B cell (primary cell): ENCODE measurements at regions not wholly inside any gene's neighbourhood (a gene's known extent, or its start where the extent isn't known, plus 50 kb on each side); places are given as distances from the start of the nearest gene placed in this dataset.

Experiments used
- ATAC-seq: fragments of 200-7000 bp; cut with Tn5 transposase; one replicate; pipeline ENCODE4 v1.10.0; 2021; ENCODE audit warnings: low read depth, mild to moderate bottlenecking, moderate number of reproducible peaks, moderate library complexity
- CTCF ChIA-PET: fragments of 350-600 bp; sonication (Branson Sonifier 250); formaldehyde crosslinking; loops from one replicate; lab custom pipeline; 2021; ENCODE audit warnings: antibody characterized with exemption, inconsistent platforms; lab: Charles Lee
- POLR2A ChIA-PET: fragments of 350-600 bp; sonication (Branson Sonifier 250); formaldehyde crosslinking; loops from one replicate; lab custom pipeline; 2021; ENCODE audit warnings: antibody characterized with exemption; lab: Charles Lee
- DNase-seq: peaks from one replicate; pipeline ENCODE4 v3.0.0; 2013
- H2AFZ ChIP-seq: 2 replicates; pipeline ENCODE4 v1.6.1; 2012; ENCODE audit warnings: mild to moderate bottlenecking, low read depth, low read length; ENCODE audit not compliant: insufficient read depth, poor library complexity, severe bottlenecking
- H3K27ac ChIP-seq, 2 donors: 1 replicate in 1 of 2; 2 replicates in 1 of 2; pipeline ENCODE4 v1.5.1; 2012 to 2013; ENCODE audit warnings: low read length in 2 of 2, mild to moderate bottlenecking in 2 of 2, moderate library complexity in 1 of 2
- H3K27me3 ChIP-seq, 4 experiments: fragments of 200-600 bp in 1 of 4; sonication (generic) in 1 of 4; replicated peaks in 1 of 4; 1 replicate in 2 of 4; 2 replicates in 2 of 4; pipeline versions ENCODE4 v1.6.1 to v1.7.0; 2013 to 2016; ENCODE audit warnings: low read length in 3 of 4, mild to moderate bottlenecking in 2 of 4, mixed read lengths in 1 of 4, moderate library complexity in 1 of 4; ENCODE audit not compliant: insufficient read depth in 4 of 4, control insufficient read depth in 3 of 4; ENCODE audit errors: control extremely low read depth in 1 of 4
- H3K36me3 ChIP-seq, 2 experiments: replicated peaks in 1 of 2; 1 replicate in 1 of 2; 2 replicates in 1 of 2; pipeline versions ENCODE4 v1.6.1 to v1.7.1; 2013; ENCODE audit warnings: low read length in 1 of 2; ENCODE audit not compliant: insufficient read depth in 2 of 2, control insufficient read depth in 1 of 2; ENCODE audit errors: control extremely low read depth in 1 of 2, extremely low read depth in 1 of 2
- H3K4me1 ChIP-seq, 2 donors: fragments of 200-600 bp in 1 of 2; sonication (generic) in 1 of 2; 1 replicate in 1 of 2; 2 replicates in 1 of 2; pipeline versions ENCODE4 v1.5.1 to v1.6.1; 2013 to 2017; ENCODE audit warnings: low read length in 2 of 2; ENCODE audit not compliant: control insufficient read depth in 2 of 2, insufficient read depth in 2 of 2
- H3K4me2 ChIP-seq: replicated peaks from 2 replicates; pipeline ENCODE3; 2012; ENCODE audit warnings: mild to moderate bottlenecking, low read depth, low read length; ENCODE audit not compliant: poor library complexity, severe bottlenecking
- H3K4me3 ChIP-seq, 5 experiments: fragments of 200-600 bp in 1 of 5; sonication (generic) in 1 of 5; 1 replicate in 3 of 5; 2 replicates in 2 of 5; pipeline versions ENCODE4 v1.5.1 to v1.7.0; 2011 to 2016; ENCODE audit warnings: low read length in 4 of 5, mild to moderate bottlenecking in 4 of 5, low read depth in 2 of 5, control low read depth in 1 of 5, moderate library complexity in 1 of 5; ENCODE audit not compliant: insufficient read depth in 1 of 5; ENCODE audit errors: control extremely low read depth in 1 of 5, extremely low read depth in 1 of 5
- H3K79me2 ChIP-seq: fragments of 200-600 bp; sonication (generic); one replicate; pipeline ENCODE4 v1.6.0; 2016; ENCODE audit warnings: low read length; ENCODE audit not compliant: control insufficient read depth, insufficient read depth
- H3K9ac ChIP-seq: fragments of 200-600 bp; sonication (generic); 2 replicates; pipeline ENCODE4 v1.6.1; 2017; ENCODE audit warnings: mild to moderate bottlenecking, low read length, moderate library complexity
- H3K9me3 ChIP-seq, 3 donors: one replicate each; pipeline versions ENCODE4 v1.6.1 to v1.7.1; 2013; ENCODE audit warnings: low read length in 2 of 3; ENCODE audit not compliant: control insufficient read depth in 2 of 3, insufficient read depth in 1 of 3; ENCODE audit errors: control extremely low read depth in 1 of 3
- H4K20me1 ChIP-seq: 2 replicates; pipeline ENCODE4 v1.6.0; 2012; ENCODE audit warnings: mild to moderate bottlenecking, low read length; ENCODE audit not compliant: insufficient read depth, control insufficient read depth, poor library complexity, severe bottlenecking
- H3K27ac Mint-ChIP-seq: one replicate; pipeline ENCODE4 v1.8.0; 2021; ENCODE audit warnings: mixed read lengths
- H3K27me3 Mint-ChIP-seq: one replicate; pipeline ENCODE4 v1.8.0; 2021; ENCODE audit warnings: mixed read lengths
- H3K4me1 Mint-ChIP-seq: one replicate; pipeline ENCODE4 v1.8.0; 2021; ENCODE audit warnings: mixed read lengths
- H3K4me3 Mint-ChIP-seq: one replicate; pipeline ENCODE4 v1.8.0; 2021; ENCODE audit warnings: mixed read lengths
- H3K9me3 Mint-ChIP-seq: one replicate; pipeline ENCODE4 v1.8.0; 2022; ENCODE audit warnings: mixed read lengths; ENCODE audit not compliant: insufficient read depth
- EZH2 ChIP-seq: IDR thresholded peaks from 2 replicates; pipeline ENCODE4 v1.6.1; 2012; ENCODE audit warnings: borderline replicate concordance, low read depth, mild to moderate bottlenecking, moderate library complexity, low read length; ENCODE audit not compliant: insufficient read depth, poor library complexity, severe bottlenecking
- WGBS: methylation state at CpG from one replicate; pipeline ENCODE4 v1.1.5; 2013; ENCODE audit warnings: missing lambda C conversion rate; ENCODE audit not compliant: insufficient coverage; 5-methylcytosine and 5-hydroxymethylcytosine counted together
- intact Hi-C: fragments of 100-400 bp; cut with micrococcal nuclease; formaldehyde crosslinking; loops from one replicate; pipeline ENCODE4 v1.10.0; 2022
- TF ChIP-seq, protein P1 (sequence below): fragments of 200-600 bp; IDR thresholded peaks from one replicate; pipeline ENCODE4 v1.8.0; 2022; ENCODE audit warnings: antibody characterized with exemption, mild to moderate bottlenecking

- H3K9me3 ChIP-seq, result no peaks in the 10 kb centered on the region
- no peak overlapping the region for H3K4me3 ChIP-seq
- DNase-seq (no peak), ATAC-seq (no peak)
- Mint-ChIP-seq H3K4me3 (no peak overlapping the region), H3K9me3 (no peaks in the 10 kb centered on the region), H3K27ac (no peak overlapping the region), H3K4me1 (no peaks in the 10 kb centered on the region), H3K27me3 (peaks cover 9% of the 10 kb centered on the region)
- H3K9ac ChIP-seq, result no peak overlapping the region
- ChIA-PET CTCF (no interaction called here), POLR2A (no interaction called here)
- no peak overlapping the region for H3K27ac ChIP-seq
- no peak for TF ChIP-seq EZH2
- TF ChIP-seq, protein P1, sequence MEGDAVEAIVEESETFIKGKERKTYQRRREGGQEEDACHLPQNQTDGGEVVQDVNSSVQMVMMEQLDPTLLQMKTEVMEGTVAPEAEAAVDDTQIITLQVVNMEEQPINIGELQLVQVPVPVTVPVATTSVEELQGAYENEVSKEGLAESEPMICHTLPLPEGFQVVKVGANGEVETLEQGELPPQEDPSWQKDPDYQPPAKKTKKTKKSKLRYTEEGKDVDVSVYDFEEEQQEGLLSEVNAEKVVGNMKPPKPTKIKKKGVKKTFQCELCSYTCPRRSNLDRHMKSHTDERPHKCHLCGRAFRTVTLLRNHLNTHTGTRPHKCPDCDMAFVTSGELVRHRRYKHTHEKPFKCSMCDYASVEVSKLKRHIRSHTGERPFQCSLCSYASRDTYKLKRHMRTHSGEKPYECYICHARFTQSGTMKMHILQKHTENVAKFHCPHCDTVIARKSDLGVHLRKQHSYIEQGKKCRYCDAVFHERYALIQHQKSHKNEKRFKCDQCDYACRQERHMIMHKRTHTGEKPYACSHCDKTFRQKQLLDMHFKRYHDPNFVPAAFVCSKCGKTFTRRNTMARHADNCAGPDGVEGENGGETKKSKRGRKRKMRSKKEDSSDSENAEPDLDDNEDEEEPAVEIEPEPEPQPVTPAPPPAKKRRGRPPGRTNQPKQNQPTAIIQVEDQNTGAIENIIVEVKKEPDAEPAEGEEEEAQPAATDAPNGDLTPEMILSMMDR, result no peak
- H2AFZ ChIP-seq, result no peak overlapping the region
- 53% methylated on average over 2 of the region's 5 CpGs for WGBS
- no peaks in the 10 kb centered on the region for H3K79me2 ChIP-seq
- H3K4me1 ChIP-seq, result no peaks in the 10 kb centered on the region
- H3K4me2 ChIP-seq, result no peak overlapping the region
- intact Hi-C loops, result no loop called here
- no peaks in the 10 kb centered on the region for H3K36me3 ChIP-seq
- no peaks in the 10 kb centered on the region for H4K20me1 ChIP-seq
- H3K27me3 ChIP-seq, result peaks cover 0 to 3% (median 0%) of the 10 kb centered on the region in 4 experiments
Observed at GRCh38 chr5:34510002-34510401, 146.1 kb upstream of the RAI14 start.

GRCh38 chr5:34511063-34511462 is 145.1 kb upstream of the RAI14 start:
- Histone ChIP-seq H3K27me3 (peaks cover 0 to 3% (median 0%) of the 10 kb centered on the region in 4 experiments), H2AFZ (no peak overlapping the region), H3K4me2 (no peak overlapping the region), H3K79me2 (no peaks in the 10 kb centered on the region), H4K20me1 (no peaks in the 10 kb centered on the region), H3K4me3 (no peak overlapping the region), H3K9ac (no peak overlapping the region), H3K36me3 (no peaks in the 10 kb centered on the region), H3K9me3 (no peaks in the 10 kb centered on the region), H3K27ac (no peak overlapping the region), H3K4me1 (no peaks in the 10 kb centered on the region)
- no peak for TF ChIP-seq EZH2
- TF ChIP-seq, protein P1, result no peak
- WGBS, result no CpG with 5 or more reads among the region's 4 CpGs
- DNase-seq, result no peak
- ATAC-seq, result no peak
- no peak overlapping the region for H3K27ac Mint-ChIP-seq
- ChIA-PET CTCF (interaction anchor here (1.5 kb wide), 1 partner anchor 12 kb away, joined by 6 read pairs; no protein-coding TSS in a partner anchor), POLR2A (no interaction called here)
- H3K4me3 Mint-ChIP-seq, result no peak overlapping the region
- intact Hi-C loops, result no loop called here
- H3K27me3 Mint-ChIP-seq, result peaks cover 6% of the 10 kb centered on the region
- H3K4me1 Mint-ChIP-seq, result no peaks in the 10 kb centered on the region
- no peaks in the 10 kb centered on the region for H3K9me3 Mint-ChIP-seq
